GM12891 (cell line): ENCODE measurements at regions not wholly inside any gene's neighbourhood (a gene's known extent, or its start where the extent isn't known, plus 50 kb on each side); places are given as distances from the start of the nearest gene placed in this dataset.

ENCODE experiments used
- PAX5 ChIP-seq: IDR thresholded peaks from 2 replicates; pipeline ENCODE4 v1.6.1; 2011; ENCODE audit warnings: low read length, moderate library complexity, mild to moderate bottlenecking; ENCODE audit not compliant: insufficient read depth, severe bottlenecking
- POLR2A ChIP-seq: IDR thresholded peaks from 2 replicates; pipeline ENCODE4 v1.6.1; 2011; ENCODE audit warnings: low read depth, low read length, control low read depth
- POLR2AphosphoS5 ChIP-seq: IDR thresholded peaks from 2 replicates; pipeline ENCODE4 v1.6.1; 2011; ENCODE audit warnings: low read depth, low read length, control low read depth
- SPI1 ChIP-seq: IDR thresholded peaks from 2 replicates; pipeline ENCODE4 v1.6.1; 2011; ENCODE audit warnings: low read depth, low read length, control low read depth
- TAF1 ChIP-seq: IDR thresholded peaks from 2 replicates; pipeline ENCODE4 v1.6.1; 2011; ENCODE audit warnings: low read depth, low read length, control low read depth

DNA sequence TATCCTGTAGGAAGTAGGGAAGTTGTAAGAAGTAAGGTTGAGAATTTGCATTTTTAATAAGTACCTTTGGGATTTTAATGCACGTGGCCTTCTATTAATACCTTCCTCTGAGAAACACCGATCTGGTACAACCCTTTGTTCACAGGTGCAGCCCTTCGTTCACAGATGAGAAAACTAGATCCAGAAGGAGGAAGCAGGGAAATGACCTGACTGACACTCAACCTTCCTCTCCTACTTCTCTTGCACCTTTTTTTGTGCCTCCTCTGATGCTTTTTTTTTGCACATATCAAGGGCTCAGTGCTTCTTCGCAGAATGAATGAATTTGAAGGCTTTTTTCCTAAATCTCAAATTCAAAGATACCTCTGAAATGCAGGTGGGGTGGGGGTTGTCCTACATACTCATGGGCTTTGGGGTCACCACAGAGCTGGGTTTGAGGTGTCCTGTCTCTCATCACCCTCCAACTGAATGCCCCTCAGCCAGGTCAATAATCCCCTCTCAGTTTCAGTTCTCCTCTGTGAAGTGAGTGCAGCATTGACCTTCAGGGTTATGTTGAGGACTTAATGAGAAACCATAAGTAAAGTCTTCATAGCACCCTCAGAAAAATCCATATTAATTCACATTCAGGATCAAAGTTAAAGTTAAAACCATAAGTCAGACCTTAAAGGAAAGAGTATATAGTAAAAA, 161.5 kb upstream of the CTNNB1 start:
- TF ChIP-seq POLR2AphosphoS5 (no peak), POLR2A (no peak), TAF1 (no peak), PAX5 (no peak), SPI1 (peak; percentile 51)
